ENCODE measurements at regions not wholly inside any gene's neighbourhood (a gene's known extent, or its start where the extent isn't known, plus 50 kb on each side); places are given as distances from the start of the nearest gene placed in this dataset.

- H3K4me2 ChIP-seq (ENCODE audit: insufficient read depth, low read length): no peak overlapping the region
- POLR2A ChIA-PET: no interaction called here
- CTCF ChIA-PET: no interaction called here
- no peaks in the 10 kb centered on the region for H4K20me1 ChIP-seq (replicated peaks; ENCODE audit: control insufficient read depth, extremely low read depth, insufficient read depth, low read length)
- H3K9me3 ChIP-seq (replicated peaks; ENCODE audit: control insufficient read depth, insufficient read depth, low read length): no peaks in the 10 kb centered on the region
- H3K27ac ChIP-seq (ENCODE audit: insufficient read depth, low read depth, low read length): no peak overlapping the region
- no peaks in the 10 kb centered on the region for H3K9me1 ChIP-seq (replicated peaks; ENCODE audit: control insufficient read depth, extremely low read depth, insufficient read depth, low read length)
- intact Hi-C loops (cut with micrococcal nuclease) (no loop called here), dilution Hi-C loops (cut with MboI; ENCODE audit: extremely low pct_ligation_motif_present, low sequenced_read_pairs) (no loop called here)
- H3K79me2 ChIP-seq (ENCODE audit: control insufficient read depth, insufficient read depth, low read length): no peaks in the 10 kb centered on the region
- H3K27me3 ChIP-seq (ENCODE audit: control insufficient read depth in 2 of 2, insufficient read depth in 2 of 2, low read length in 2 of 2): no peaks in the 10 kb centered on the region
- BruUV-seq (replicated peaks): no TSS peak
- TF ChIP-seq MYC (IDR thresholded peaks at IDR 0.05; ENCODE audit: low read depth, low read length) (no peak), EZH2 (IDR thresholded peaks at IDR 0.05; ENCODE audit: borderline replicate concordance, low read depth, low read length, severe bottlenecking) (no peak), FOS (IDR thresholded peaks at IDR 0.05; ENCODE audit: borderline replicate concordance, insufficient read depth, low read length) (no peak), POLR2A (IDR thresholded peaks at IDR 0.05; ENCODE audit: low read depth, low read length) (no peak), MAX (IDR thresholded peaks at IDR 0.05; ENCODE audit: insufficient read depth, insufficient read length) (no peak), JUN (IDR thresholded peaks at IDR 0.05; ENCODE audit: borderline replicate concordance, insufficient read depth, insufficient read length, low read depth) (no peak), POLR2AphosphoS5 (IDR thresholded peaks at IDR 0.05; ENCODE audit: insufficient read depth, low read depth, low read length) (no peak), GATA2 (IDR thresholded peaks at IDR 0.05; ENCODE audit: insufficient read depth, insufficient read length, low read depth, low read length) (no peak), CTCF (IDR thresholded peaks at IDR 0.05; ENCODE audit: extremely low read depth in 1 of 2, insufficient read depth in 1 of 2, low read depth in 1 of 2, low read length in 2 of 2) (no peak)
- H3K36me3 ChIP-seq (ENCODE audit: control insufficient read depth in 2 of 2, extremely low read depth in 1 of 2, insufficient read depth in 2 of 2, low read length in 2 of 2): no peaks in the 10 kb centered on the region
- no peak overlapping the region for H3K9ac ChIP-seq (replicated peaks; ENCODE audit: extremely low read depth, insufficient read depth, low read length)
- no peak for FAIRE-seq
- no peaks in the 10 kb centered on the region for H3K4me1 ChIP-seq (ENCODE audit: control insufficient read depth, extremely low read depth, insufficient read depth, low read length)
- H3K4me3 ChIP-seq (replicated peaks in 1 of 3; ENCODE audit: insufficient read depth in 1 of 3, low read depth in 1 of 3, low read length in 3 of 3): no peak overlapping the region
- no peak overlapping the region for H2AFZ ChIP-seq (ENCODE audit: low read depth, low read length)
- DNase-seq (ENCODE audit: low read depth, low spot score): no peak
Measured at GRCh38 chr13:83423861-83424260, 458.4 kb downstream of the SLITRK1 start.

Measured in endothelial cell of umbilical vein (primary cell).